H1 (cell line): ENCODE measurements at regions not wholly inside any gene's neighbourhood (a gene's known extent, or its start where the extent isn't known, plus 50 kb on each side); places are given as distances from the start of the nearest gene placed in this dataset.

Experiments used
- CTCF ChIA-PET: fragments of 300-600 bp; sonication (Branson Sonifier 250); formaldehyde crosslinking; loops from one replicate; lab custom pipeline; 2021; ENCODE audit not compliant: partially characterized antibody; lab: Charles Lee
- POLR2A ChIA-PET: fragments of 300-600 bp; sonication (Branson Sonifier 250); formaldehyde crosslinking; loops from one replicate; lab custom pipeline; 2021; ENCODE audit warnings: inconsistent platforms; ENCODE audit not compliant: partially characterized antibody; lab: Charles Lee
- DNase-seq, 2 experiments: peaks; one replicate each; pipeline versions ENCODE4 v3.0.0 to v3.0.0-alpha.2; 2010 to 2022; ENCODE audit warnings: low spot score in 2 of 2, low read depth in 1 of 2, mixed read lengths in 1 of 2
- FAIRE-seq: peaks from 2 replicates; lab custom pipeline; 2011; peaks lifted over from hg19 to GRCh38; lab: Jason Lieb, UNC
- H2AFZ ChIP-seq: 2 replicates; pipeline ENCODE4 v1.8.1; 2012; ENCODE audit warnings: low read length, inconsistent platforms
- H2AK5ac ChIP-seq: 2 replicates; pipeline ENCODE4 v1.6.1; 2013; ENCODE audit warnings: low read depth, low read length
- H2BK120ac ChIP-seq: replicated peaks from 2 replicates; pipeline ENCODE3; 2013; ENCODE audit warnings: low read depth, low read length, inconsistent platforms
- H2BK12ac ChIP-seq: 2 replicates; pipeline ENCODE4 v1.6.1; 2013; ENCODE audit warnings: low read depth, low read length
- H2BK15ac ChIP-seq: 2 replicates; pipeline ENCODE4 v1.6.1; 2013; ENCODE audit warnings: low read length
- H2BK20ac ChIP-seq: 2 replicates; pipeline ENCODE4 v1.6.1; 2013; ENCODE audit warnings: low read length
- H2BK5ac ChIP-seq: 2 replicates; pipeline ENCODE4 v1.6.1; 2013; ENCODE audit warnings: low read depth, low read length
- H3K14ac ChIP-seq: 2 replicates; pipeline ENCODE4 v1.6.1; 2013; ENCODE audit warnings: inconsistent platforms; ENCODE audit not compliant: insufficient read length
- H3K18ac ChIP-seq: 2 replicates; pipeline ENCODE4 v1.6.1; 2013; ENCODE audit warnings: low read length; ENCODE audit errors: extremely low read depth
- H3K23ac ChIP-seq: 2 replicates; pipeline ENCODE4 v1.6.1; 2013; ENCODE audit warnings: inconsistent platforms; ENCODE audit not compliant: insufficient read length
- H3K23me2 ChIP-seq: 2 replicates; pipeline ENCODE4 v1.6.1; 2013; ENCODE audit warnings: low read depth, low read length
- H3K27ac ChIP-seq: 2 replicates; pipeline ENCODE4 v1.6.1; 2011; ENCODE audit warnings: low read depth, low read length, inconsistent platforms
- H3K27me3 ChIP-seq, 4 experiments: replicated peaks in 1 of 4; 1 replicate in 1 of 4; 2 replicates in 3 of 4; pipeline versions ENCODE4 v1.6.1 to v1.8.1; 2011 to 2013; ENCODE audit warnings: low read length in 3 of 4, mild to moderate bottlenecking in 3 of 4, inconsistent platforms in 2 of 4, mixed read lengths in 2 of 4, moderate library complexity in 1 of 4; ENCODE audit not compliant: control insufficient read depth in 3 of 4, insufficient read depth in 3 of 4; ENCODE audit errors: extremely low read depth in 1 of 4
- H3K36me3 ChIP-seq, 4 experiments: 2 replicates each; pipeline versions ENCODE4 v1.6.1 to v1.8.1; 2011 to 2013; ENCODE audit warnings: mild to moderate bottlenecking in 4 of 4, low read length in 3 of 4, moderate library complexity in 2 of 4, control low read depth in 1 of 4, inconsistent platforms in 1 of 4; ENCODE audit not compliant: insufficient read depth in 4 of 4, control insufficient read depth in 2 of 4
- H3K4ac ChIP-seq: replicated peaks from 2 replicates; pipeline ENCODE3; 2013; ENCODE audit warnings: low read length, low read depth, mixed read lengths, inconsistent platforms; ENCODE audit not compliant: insufficient read length
- H3K4me1 ChIP-seq, 4 experiments: replicated peaks in 1 of 4; 1 replicate in 1 of 4; 2 replicates in 3 of 4; pipeline versions ENCODE4 v1.6.1 to v1.8.1; 2011 to 2013; ENCODE audit warnings: low read length in 3 of 4, inconsistent platforms in 2 of 4, mixed read lengths in 1 of 4; ENCODE audit not compliant: insufficient read depth in 4 of 4, control insufficient read depth in 3 of 4
- H3K4me2 ChIP-seq, 2 experiments: 2 replicates each; pipeline versions ENCODE4 v1.6.1 to v1.8.1; 2011 to 2013; ENCODE audit warnings: low read depth in 2 of 2, low read length in 2 of 2, control low read depth in 1 of 2, inconsistent platforms in 1 of 2, mild to moderate bottlenecking in 1 of 2; ENCODE audit not compliant: insufficient read depth in 1 of 2
- H3K4me3 ChIP-seq, 4 experiments: fragments of 200-600, 300-600 bp in 1 of 4; sonication (generic), shearing (Covaris generic), sonication (Bioruptor Twin) in 1 of 4; 2 replicates each; pipeline versions ENCODE4 v1.5.1 to v1.8.1; 2011 to 2016; ENCODE audit warnings: low read length in 4 of 4, low read depth in 3 of 4, control low read depth in 2 of 4, inconsistent platforms in 2 of 4, mild to moderate bottlenecking in 2 of 4, mixed read lengths in 1 of 4, moderate library complexity in 1 of 4; ENCODE audit not compliant: insufficient read depth in 2 of 4; ENCODE audit errors: extremely low read depth in 1 of 4
- H3K56ac ChIP-seq: replicated peaks from 2 replicates; pipeline ENCODE3; 2013; ENCODE audit warnings: low read depth, mild to moderate bottlenecking, mixed read lengths, low read length, inconsistent platforms; ENCODE audit not compliant: insufficient read length
- H3K79me1 ChIP-seq: 2 replicates; pipeline ENCODE4 v1.6.1; 2013; ENCODE audit warnings: low read depth, low read length, control low read depth
- H3K79me2 ChIP-seq, 2 experiments: 2 replicates each; pipeline versions ENCODE4 v1.6.1 to v1.8.1; 2012 to 2013; ENCODE audit warnings: low read length in 2 of 2, mild to moderate bottlenecking in 2 of 2, inconsistent platforms in 1 of 2; ENCODE audit not compliant: insufficient read depth in 2 of 2, control insufficient read depth in 1 of 2
- H3K9ac ChIP-seq, 4 experiments: replicated peaks in 1 of 4; 1 replicate in 1 of 4; 2 replicates in 3 of 4; pipeline versions ENCODE4 v1.6.1 to v1.8.1; 2011 to 2013; ENCODE audit warnings: low read depth in 3 of 4, low read length in 3 of 4, control low read depth in 2 of 4, mild to moderate bottlenecking in 2 of 4, moderate library complexity in 2 of 4, inconsistent platforms in 1 of 4; ENCODE audit errors: extremely low read depth in 1 of 4
- H3K9me3 ChIP-seq, 2 experiments: 2 replicates each; pipeline versions ENCODE4 v1.6.1 to v1.8.1; 2012 to 2013; ENCODE audit warnings: mild to moderate bottlenecking in 2 of 2, moderate library complexity in 2 of 2, control low read depth in 1 of 2, inconsistent platforms in 1 of 2, low read depth in 1 of 2, low read length in 1 of 2, mixed read lengths in 1 of 2; ENCODE audit not compliant: insufficient read depth in 2 of 2
- H4K20me1 ChIP-seq, 2 experiments: replicated peaks in 1 of 2; 2 replicates each; pipeline versions ENCODE3 to v1.8.1; 2011 to 2013; ENCODE audit warnings: inconsistent platforms in 2 of 2, low read length in 2 of 2, mild to moderate bottlenecking in 1 of 2; ENCODE audit not compliant: insufficient read depth in 2 of 2, control insufficient read depth in 1 of 2
- H4K5ac ChIP-seq: 2 replicates; pipeline ENCODE4 v1.6.1; 2013; ENCODE audit warnings: low read length, low read depth, mixed read lengths, inconsistent platforms; ENCODE audit not compliant: insufficient read length
- H4K8ac ChIP-seq: 2 replicates; pipeline ENCODE4 v1.8.0; 2013; ENCODE audit warnings: mild to moderate bottlenecking, moderate library complexity, low read length, inconsistent platforms; ENCODE audit not compliant: insufficient read depth; ENCODE audit errors: extremely low read depth
- H4K91ac ChIP-seq: replicated peaks from 2 replicates; pipeline ENCODE3; 2013; ENCODE audit warnings: low read length, mixed read lengths, inconsistent platforms; ENCODE audit not compliant: insufficient read length
- ASH2L ChIP-seq: fragments of 200-600, 300-600 bp; sonication (generic); IDR thresholded peaks from one replicate; pipeline ENCODE4 v1.7.1; 2017; ENCODE audit warnings: low read length
- BCL11A ChIP-seq, 2 experiments: IDR thresholded peaks; one replicate each; pipeline ENCODE4 v1.6.1; 2011; ENCODE audit warnings: low read depth in 2 of 2, low read length in 2 of 2, mild to moderate bottlenecking in 2 of 2
- CEBPB ChIP-seq: IDR thresholded peaks from 2 replicates; pipeline ENCODE4 v1.6.1; 2012; ENCODE audit warnings: low read depth, low read length
- E2F6 ChIP-seq: IDR thresholded peaks from 2 replicates; pipeline ENCODE4 v1.6.1; 2012; ENCODE audit warnings: inconsistent platforms
- EGR1 ChIP-seq: IDR thresholded peaks from 2 replicates; pipeline ENCODE4 v1.6.1; 2011; ENCODE audit warnings: low read depth, low read length, borderline replicate concordance
- EZH2 ChIP-seq: fragments of 200-600 bp; sonication (generic); IDR thresholded peaks from 2 replicates; pipeline ENCODE4 v1.7.1; 2012; ENCODE audit warnings: low read depth, mild to moderate bottlenecking, moderate library complexity, low read length, inconsistent platforms; ENCODE audit not compliant: severe bottlenecking
- GTF2F1 ChIP-seq: IDR thresholded peaks from 2 replicates; pipeline ENCODE4 v1.6.1; 2012; ENCODE audit warnings: low read depth, low read length, improper control_type of control experiment, borderline replicate concordance
- JUND ChIP-seq: IDR thresholded peaks from 2 replicates; pipeline ENCODE4 v1.6.1; 2011; ENCODE audit warnings: mild to moderate bottlenecking, improper control_type of control experiment, low read length
- KDM1A ChIP-seq: fragments of 200-600, 300-600 bp; sonication (generic); IDR thresholded peaks from 2 replicates; pipeline ENCODE4 v1.7.1; 2016; ENCODE audit warnings: mild to moderate bottlenecking, low read length, borderline replicate concordance
- MAFK ChIP-seq: IDR thresholded peaks from 2 replicates; pipeline ENCODE4 v1.6.1; 2012; ENCODE audit warnings: low read depth, mild to moderate bottlenecking, improper control_type of control experiment, low read length
- POLR2A ChIP-seq, 2 experiments: IDR thresholded peaks; 1 replicate in 1 of 2; 2 replicates in 1 of 2; pipeline ENCODE4 v1.6.1; 2011; ENCODE audit warnings: low read depth in 2 of 2, low read length in 2 of 2, mild to moderate bottlenecking in 2 of 2; ENCODE audit errors: control extremely low read depth in 1 of 2
- POLR2AphosphoS5 ChIP-seq: IDR thresholded peaks from 2 replicates; pipeline ENCODE4 v1.6.1; 2011; ENCODE audit warnings: low read depth, low read length
- POU5F1 ChIP-seq: IDR thresholded peaks from 2 replicates; pipeline ENCODE4 v1.6.1; 2011; ENCODE audit warnings: low read depth, mild to moderate bottlenecking, low read length, moderate library complexity
- SIRT6 ChIP-seq: IDR thresholded peaks from one replicate; pipeline ENCODE4 v1.7.1; 2012; ENCODE audit warnings: low read length, inconsistent platforms
- SIX5 ChIP-seq: IDR thresholded peaks from 2 replicates; pipeline ENCODE4 v1.6.1; 2011; ENCODE audit warnings: mild to moderate bottlenecking, low read depth, low read length
- SP2 ChIP-seq: IDR thresholded peaks from 2 replicates; pipeline ENCODE4 v1.6.1; 2012; ENCODE audit warnings: mild to moderate bottlenecking, low read length, inconsistent platforms
- TBP ChIP-seq: IDR thresholded peaks from 2 replicates; pipeline ENCODE4 v1.6.1; 2011; ENCODE audit warnings: low read depth, low read length, improper control_type of control experiment
- TCF12 ChIP-seq: IDR thresholded peaks from 2 replicates; pipeline ENCODE4 v1.6.1; 2011; ENCODE audit warnings: low read depth, mild to moderate bottlenecking, low read length
- WGBS, 2 experiments: shearing (Covaris generic) in 1 of 2; methylation state at CpG; one replicate each; pipeline versions ENCODE4 v1.1.6 to v1.1.7; 2013 to 2015; ENCODE audit warnings: low lambda C conversion rate in 2 of 2, mixed read lengths in 2 of 2, inconsistent platforms in 1 of 2, low coverage in 1 of 2, missing lambda C conversion rate in 1 of 2; ENCODE audit not compliant: insufficient replicate concordance in 2 of 2, insufficient coverage in 1 of 2, insufficient read length in 1 of 2; ENCODE audit errors: extremely low coverage in 1 of 2, missing lambda C conversion rate in 1 of 2; 5-methylcytosine and 5-hydroxymethylcytosine counted together

- H3K4me2 ChIP-seq = no peak overlapping the region
- CTCF ChIA-PET = no interaction called here
- no peak overlapping the region for H3K23ac ChIP-seq
- no peak overlapping the region for H3K4me3 ChIP-seq
- H3K79me1 ChIP-seq = no peaks in the 10 kb centered on the region
- TF ChIP-seq GTF2F1 = no peak
- no peak for TF ChIP-seq POLR2A (IDR thresholded peaks at IDR 0.05; ENCODE audit: control extremely low read depth in 1 of 2, low read depth in 2 of 2, low read length in 2 of 2)
- TF ChIP-seq SP2 = no peak
- no peak for TF ChIP-seq EZH2
- no peak for TF ChIP-seq ASH2L
- TF ChIP-seq MAFK = no peak
- no peak for TF ChIP-seq TCF12
- no peak for TF ChIP-seq BCL11A (IDR thresholded peaks at IDR 0.05; ENCODE audit: low read depth in 2 of 2, low read length in 2 of 2)
- TF ChIP-seq JUND = no peak
- no peak for TF ChIP-seq POU5F1
- no peak for TF ChIP-seq CEBPB
- no peak for TF ChIP-seq EGR1
- TF ChIP-seq E2F6 = no peak
- TF ChIP-seq POLR2AphosphoS5 = no peak
- TF ChIP-seq TBP = no peak
- no peak for TF ChIP-seq SIX5
- no peak for TF ChIP-seq SIRT6
- no peak for TF ChIP-seq KDM1A
- no peaks in the 10 kb centered on the region for H3K36me3 ChIP-seq
- POLR2A ChIA-PET = no interaction called here
- 94% methylated on average over 4 of the region's 4 CpGs; no CpG with 5 or more reads in 1 of the 2 experiments for WGBS, 2 experiments
- H3K4ac ChIP-seq = no peak overlapping the region
- H2BK15ac ChIP-seq = no peak overlapping the region
- no peak overlapping the region for H3K9ac ChIP-seq
- FAIRE-seq (no peak), DNase-seq (no peak)
- no peak overlapping the region for H2AK5ac ChIP-seq
- H2AFZ ChIP-seq = no peak overlapping the region
- no peak overlapping the region for H3K27ac ChIP-seq
- no peaks in the 10 kb centered on the region for H3K27me3 ChIP-seq
- H3K18ac ChIP-seq = no peak overlapping the region
- H3K23me2 ChIP-seq = no peaks in the 10 kb centered on the region
- H4K5ac ChIP-seq = no peak overlapping the region
- H3K9me3 ChIP-seq = no peaks in the 10 kb centered on the region
- no peak overlapping the region for H3K56ac ChIP-seq
- H2BK20ac ChIP-seq = no peak overlapping the region
- H2BK12ac ChIP-seq = no peak overlapping the region
- no peaks in the 10 kb centered on the region for H4K20me1 ChIP-seq
- H3K79me2 ChIP-seq = no peaks in the 10 kb centered on the region
- H4K8ac ChIP-seq = no peak overlapping the region
- H3K14ac ChIP-seq = no peak overlapping the region
- H2BK5ac ChIP-seq = no peak overlapping the region
- H3K4me1 ChIP-seq = no peaks in the 10 kb centered on the region
- no peak overlapping the region for H2BK120ac ChIP-seq
- no peak overlapping the region for H4K91ac ChIP-seq
These were observed 259.9 kb upstream of the MDGA2 start for GRCh38 chr14:47935332-47935731.
